ENCODE measurements at regions not wholly inside any gene's neighbourhood (a gene's known extent, or its start where the extent isn't known, plus 50 kb on each side); places are given as distances from the start of the nearest gene placed in this dataset.

DNA sequence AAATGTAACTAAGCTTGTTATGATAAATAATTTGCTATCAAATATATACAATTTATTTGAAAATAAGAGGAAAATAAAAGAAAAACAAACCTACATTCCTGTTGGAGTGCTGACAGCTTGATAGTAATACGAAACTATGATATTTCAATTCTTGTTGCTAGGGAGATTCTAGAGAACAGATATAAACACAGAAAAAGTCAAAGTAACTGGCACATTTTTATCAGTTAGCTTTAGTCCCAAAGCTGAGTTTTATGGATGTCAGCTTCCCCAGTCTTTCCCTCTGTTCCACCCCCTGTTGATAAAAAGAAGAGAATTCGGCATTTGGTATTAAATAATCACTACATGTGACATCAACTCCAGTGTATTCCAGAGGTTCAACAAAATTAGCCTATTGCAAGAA is 1134.0 kb downstream of the XPNPEP1 start:
- DNase-seq (ENCODE audit: low read depth in 2 of 2), result no peak

GRCh38 chr10:108788891-108789290 is 1134.4 kb downstream of the XPNPEP1 start:
- DNase-seq (ENCODE audit: low read depth in 2 of 2), result no peak

DNA sequence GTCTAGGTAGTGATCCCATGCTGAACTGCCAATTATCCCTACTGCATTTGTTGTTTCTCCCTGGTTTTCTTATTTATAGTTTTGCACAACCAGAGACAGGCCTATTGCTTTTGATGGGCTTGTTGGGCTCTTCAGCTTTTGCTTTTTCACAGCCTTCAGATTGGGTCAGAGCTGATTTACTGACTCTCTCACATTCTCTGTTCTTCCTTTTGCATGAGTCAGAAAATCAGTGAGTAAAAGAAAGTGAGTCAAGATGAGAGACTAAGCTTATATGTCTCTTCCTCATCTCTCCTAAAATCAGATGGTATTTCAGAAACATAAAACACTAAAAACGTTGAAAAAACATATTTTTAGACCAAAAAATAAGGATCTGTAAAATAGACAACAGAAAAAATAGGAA is 1135.4 kb downstream of the XPNPEP1 start:
- no peak for DNase-seq (ENCODE audit: low read depth in 2 of 2)

GRCh38 chr10:108785011-108785410 is 1138.3 kb downstream of the XPNPEP1 start:
- no peak for DNase-seq (ENCODE audit: low read depth in 2 of 2)

GRCh38 chr10:108784534-108784933 is 1138.8 kb downstream of the XPNPEP1 start:
- no peak for DNase-seq (ENCODE audit: low read depth in 2 of 2)

- no peak for DNase-seq (ENCODE audit: low read depth in 2 of 2)
Observed at GRCh38 chr10:108783897-108784296, 1139.4 kb downstream of the XPNPEP1 start.

GRCh38 chr10:108782411-108782810 is 1140.9 kb downstream of the XPNPEP1 start:
- DNase-seq (ENCODE audit: low read depth in 2 of 2), result no peak

DNA sequence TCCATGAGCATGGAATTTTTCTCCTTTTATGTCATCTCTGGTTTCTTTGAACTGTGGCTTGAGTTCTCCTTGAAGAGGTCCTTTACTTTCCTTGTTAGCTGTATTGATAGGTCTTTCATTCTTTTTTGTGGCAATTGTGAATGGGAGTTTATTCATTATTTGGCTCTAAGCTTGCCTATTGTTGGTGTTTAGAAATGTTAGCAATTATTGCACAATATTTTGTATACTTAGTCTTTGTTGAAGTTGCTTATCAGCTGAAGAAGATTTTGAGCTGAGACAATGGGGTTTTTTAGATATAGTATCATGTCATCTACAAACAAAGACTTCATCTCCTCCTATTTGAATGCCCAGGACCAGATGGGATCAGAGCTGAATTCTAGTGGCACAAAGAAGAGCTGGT is 1143.8 kb downstream of the XPNPEP1 start:
- DNase-seq (ENCODE audit: low read depth in 2 of 2), result no peak

- DNase-seq (ENCODE audit: low read depth in 2 of 2), result no peak
Observed at GRCh38 chr10:108775911-108776475, 1147.3 kb downstream of the XPNPEP1 start.

GRCh38 chr10:108771106-108771505 is 1152.2 kb downstream of the XPNPEP1 start:
- DNase-seq (ENCODE audit: low read depth in 2 of 2), result no peak

- no peak for DNase-seq (ENCODE audit: low read depth in 2 of 2)
Observed at GRCh38 chr10:108765794-108766193, 1157.5 kb downstream of the XPNPEP1 start.

- no peak for DNase-seq (ENCODE audit: low read depth in 2 of 2)
Observed at GRCh38 chr10:108757946-108758345, 1165.4 kb downstream of the XPNPEP1 start.

DNA sequence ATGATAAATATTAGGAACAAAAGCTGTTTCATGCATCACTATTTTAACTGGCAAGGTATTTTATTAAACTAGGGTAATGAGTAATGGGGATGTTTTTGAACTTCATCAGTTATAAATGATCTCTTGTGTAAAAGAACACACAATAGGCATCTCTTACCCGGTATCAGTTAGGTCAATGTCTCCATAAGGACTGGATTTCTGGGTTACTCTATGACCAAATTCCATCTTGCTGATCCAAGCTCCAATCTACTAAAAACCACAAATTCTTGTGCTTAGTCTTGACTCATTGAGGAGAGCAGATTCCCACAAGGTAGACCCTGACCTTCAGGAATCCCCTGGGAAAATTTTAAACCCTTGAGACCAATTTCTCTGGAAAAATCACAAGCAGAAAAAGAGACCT is 1167.7 kb downstream of the XPNPEP1 start:
- no peak for DNase-seq (ENCODE audit: low read depth in 2 of 2)

GRCh38 chr10:108753326-108753725 is 1170.0 kb downstream of the XPNPEP1 start:
- no peak for DNase-seq (ENCODE audit: low read depth in 2 of 2)

DNA sequence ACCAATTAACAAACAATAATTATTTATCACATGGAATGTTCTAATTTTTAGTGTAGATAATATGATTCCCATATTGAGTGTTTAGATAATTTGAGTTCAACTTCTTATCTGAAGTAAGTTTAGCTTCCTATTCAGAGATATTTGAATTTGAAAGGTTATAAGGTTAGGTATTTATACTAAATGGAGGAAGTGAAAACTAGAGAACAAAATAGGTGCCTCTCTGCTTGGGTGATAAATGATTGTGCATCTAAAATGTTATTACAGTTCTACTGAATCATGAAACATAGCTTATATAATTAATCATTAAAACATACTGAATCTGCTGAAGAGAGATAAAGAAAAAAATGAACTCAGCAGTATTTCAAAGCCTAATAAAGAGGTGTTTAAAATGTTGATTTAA is 1174.3 kb downstream of the XPNPEP1 start:
- DNase-seq (ENCODE audit: low read depth in 2 of 2), result no peak

DNA sequence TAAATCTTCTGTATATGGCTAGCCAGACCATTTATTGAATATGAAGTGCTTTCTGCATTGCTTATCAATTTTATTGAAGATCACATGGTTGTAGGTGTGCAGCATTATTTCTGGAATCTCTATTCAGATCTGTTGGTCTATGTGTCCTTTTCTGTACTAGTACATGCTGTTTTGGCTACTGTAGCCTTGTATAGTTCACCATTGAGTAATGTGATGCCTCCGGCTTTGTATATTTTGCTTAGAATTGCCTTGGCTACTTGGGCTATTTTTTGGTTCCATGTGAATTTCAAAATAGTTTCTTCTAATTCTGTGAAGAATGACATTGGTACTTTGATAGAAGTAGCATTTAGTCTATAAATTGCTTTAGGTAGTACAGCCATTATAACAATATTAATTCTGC is 1187.2 kb downstream of the XPNPEP1 start:
- DNase-seq (ENCODE audit: low read depth in 2 of 2), result no peak

DNA sequence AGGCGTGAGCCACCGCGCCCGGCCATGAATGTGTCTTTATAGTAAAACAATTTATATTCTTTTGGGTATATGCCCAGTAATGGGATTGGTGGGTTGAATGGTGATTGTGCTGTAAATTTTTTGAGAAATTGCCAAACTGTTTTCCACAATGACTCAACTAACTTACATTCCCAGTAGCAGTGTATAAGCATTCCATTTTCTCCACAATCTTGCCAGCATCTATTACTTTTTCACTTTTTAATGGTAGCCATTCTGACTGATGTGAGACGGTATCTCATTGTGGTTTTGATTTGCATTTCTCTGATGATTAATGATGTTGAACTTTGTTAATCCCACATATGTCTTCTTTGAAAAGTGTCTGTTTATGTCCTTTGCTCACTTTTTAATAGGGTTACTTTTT is 1187.9 kb downstream of the XPNPEP1 start:
- no peak for DNase-seq (ENCODE audit: low read depth in 2 of 2)

DNA sequence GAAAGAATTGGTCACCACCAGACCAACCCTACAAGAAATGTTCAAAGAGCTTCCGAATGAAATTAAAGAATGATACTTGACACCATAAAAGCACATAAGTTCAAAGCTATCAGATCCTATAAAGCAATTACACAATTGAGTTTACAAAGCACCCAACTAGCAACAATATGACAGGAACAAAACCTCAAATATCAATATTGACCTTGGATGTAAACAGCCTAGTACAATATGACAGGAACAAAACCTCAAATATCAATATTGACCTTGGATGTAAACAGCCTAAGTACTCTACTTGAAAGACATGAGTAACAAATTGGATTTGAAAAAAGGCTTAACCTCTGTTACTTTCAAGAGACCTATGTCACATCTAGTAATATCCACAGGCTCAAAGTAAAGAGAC is 1201.4 kb downstream of the XPNPEP1 start:
- DNase-seq (ENCODE audit: low read depth in 2 of 2), result no peak

DNA sequence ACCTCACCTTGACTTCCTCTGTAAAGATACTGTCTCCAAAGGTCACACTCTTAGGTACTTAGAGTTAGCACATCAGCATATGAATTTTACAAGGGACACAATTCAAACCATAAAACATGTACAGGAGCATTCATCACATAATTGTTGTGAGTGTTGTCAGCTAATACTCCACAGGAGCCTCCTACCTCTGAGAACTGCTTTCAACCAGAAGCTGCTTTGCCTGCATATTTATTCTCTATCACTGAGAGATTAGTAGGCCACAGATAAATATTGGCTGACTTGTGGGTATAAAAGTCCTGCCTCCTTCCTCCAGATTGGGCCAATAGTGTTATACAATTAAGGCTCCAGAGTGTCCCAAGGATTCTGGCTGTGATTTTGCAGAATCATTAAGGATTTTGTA is 1207.0 kb downstream of the XPNPEP1 start:
- no peak for DNase-seq (ENCODE audit: low read depth in 2 of 2)

GRCh38 chr10:108709927-108710722 is 1213.2 kb downstream of the XPNPEP1 start:
- no peak for DNase-seq (ENCODE audit: low read depth in 2 of 2)

DNA sequence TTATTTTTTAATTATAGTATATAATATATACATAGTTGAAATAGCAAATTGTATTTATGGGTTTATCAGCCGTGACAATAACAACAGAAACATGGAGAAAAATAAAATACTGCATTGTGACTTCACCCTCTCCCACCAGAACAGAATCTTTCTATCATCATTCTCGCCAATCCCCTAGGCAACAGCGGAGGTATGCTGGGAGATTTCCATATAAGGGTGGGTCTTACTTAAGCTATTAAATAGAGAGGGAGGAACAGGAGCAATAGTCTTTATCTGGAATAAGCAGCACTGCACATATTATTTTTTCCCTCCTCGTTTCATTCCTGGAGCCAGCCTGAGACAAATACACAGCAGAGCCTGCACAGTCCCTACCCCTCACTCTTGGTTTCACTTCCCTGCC is 1214.9 kb downstream of the XPNPEP1 start:
- no peak for DNase-seq (ENCODE audit: low read depth in 2 of 2)

DNA sequence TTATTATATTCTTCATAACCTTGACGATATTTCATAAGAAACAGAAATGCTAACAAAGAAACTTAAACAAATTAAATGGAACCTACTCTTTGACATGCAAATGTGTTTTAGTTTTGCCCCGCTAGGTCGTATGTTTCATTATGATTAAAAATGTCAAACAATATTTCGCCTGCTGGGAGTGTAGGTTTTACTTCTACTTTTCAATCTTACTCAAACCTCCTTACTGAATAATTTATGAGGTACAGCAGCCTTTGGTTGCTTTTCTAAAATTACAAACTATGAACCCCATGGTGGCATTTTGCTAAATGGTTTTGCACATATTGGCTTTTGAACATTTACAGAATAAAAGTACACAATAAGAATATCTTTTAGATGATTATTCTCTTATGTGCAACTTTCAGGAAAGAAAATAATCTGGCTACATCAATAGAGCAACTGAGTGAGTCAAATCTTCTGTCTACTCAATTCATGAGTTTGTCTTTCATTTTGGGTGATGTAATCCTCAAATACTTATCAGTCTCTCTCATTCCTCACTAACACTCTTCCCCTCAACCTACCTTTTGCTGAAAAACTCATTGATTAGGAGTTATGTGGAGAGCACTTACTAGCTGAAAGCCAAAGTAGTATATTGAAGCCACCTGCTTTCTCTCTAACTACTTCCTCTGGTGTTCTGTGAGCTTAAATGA is 1226.4 kb downstream of the XPNPEP1 start:
- no peak for DNase-seq (ENCODE audit: low read depth in 2 of 2)

DNA sequence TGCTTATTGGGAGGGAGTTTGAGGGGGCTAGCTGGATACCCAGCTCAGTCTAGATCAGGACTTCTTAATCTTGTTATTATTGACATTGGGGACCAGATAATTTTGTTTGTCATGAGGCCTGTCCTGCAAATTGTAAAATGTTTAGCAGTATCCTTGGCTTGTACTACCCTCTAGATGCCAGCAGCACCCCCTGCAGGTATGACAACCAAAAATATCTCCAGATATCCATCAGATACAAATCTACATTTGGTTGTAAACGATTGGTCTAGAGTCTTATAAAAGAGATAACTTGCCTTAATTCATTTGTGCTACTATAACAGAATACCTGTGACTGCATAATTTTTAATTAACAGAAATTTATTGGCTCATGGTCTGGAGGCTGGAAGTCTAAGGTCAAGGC is 1232.2 kb downstream of the XPNPEP1 start:
- DNase-seq (ENCODE audit: low read depth in 2 of 2), result no peak
